HG02763 (cell line): ENCODE measurements at regions not wholly inside any gene's neighbourhood (a gene's known extent, or its start where the extent isn't known, plus 50 kb on each side); places are given as distances from the start of the nearest gene placed in this dataset.

Experiments
- ATAC-seq: cut with Tn5 transposase; IDR thresholded peaks from one replicate; pipeline ENCODE4 v1.9.1; 2021; ENCODE audit warnings: mild to moderate bottlenecking, moderate library complexity; ENCODE audit not compliant: unreplicated experiment

GRCh38 chr17:69761767-69762321, 313.2 kb upstream of the KCNJ16 start:
- ATAC-seq = no peak

GRCh38 chr17:69762359-69762758, 312.7 kb upstream of the KCNJ16 start:
- ATAC-seq = no peak

- no peak for ATAC-seq
These were observed 312.3 kb upstream of the KCNJ16 start for GRCh38 chr17:69762766-69763165.

GRCh38 chr17:69763503-69763902, 311.5 kb upstream of the KCNJ16 start:
- no peak for ATAC-seq

GRCh38 chr17:69764146-69764545, 310.9 kb upstream of the KCNJ16 start:
- ATAC-seq = no peak

GRCh38 chr17:69769050-69769449, 306.0 kb upstream of the KCNJ16 start:
- ATAC-seq = no peak

GRCh38 chr17:69773081-69773480, 301.9 kb upstream of the KCNJ16 start:
- no peak for ATAC-seq

GRCh38 chr17:69779378-69780214, 295.4 kb upstream of the KCNJ16 start:
- no peak for ATAC-seq

- no peak for ATAC-seq
These were observed 291.2 kb upstream of the KCNJ16 start for GRCh38 chr17:69783865-69784264.

GRCh38 chr17:69788957-69789356, 286.1 kb upstream of the KCNJ16 start:
- ATAC-seq = no peak

- no peak for ATAC-seq
These were observed 278.9 kb upstream of the KCNJ16 start for GRCh38 chr17:69796078-69796477.

GRCh38 chr17:69800870-69801269, 274.2 kb upstream of the KCNJ16 start:
- no peak for ATAC-seq

GRCh38 chr17:69801368-69801767, 273.7 kb upstream of the KCNJ16 start:
- no peak for ATAC-seq

- ATAC-seq = no peak
These were observed 272.8 kb upstream of the KCNJ16 start for GRCh38 chr17:69802045-69802740.

- ATAC-seq = no peak
These were observed 265.7 kb upstream of the KCNJ16 start for GRCh38 chr17:69809331-69809730.

- no peak for ATAC-seq
These were observed 264.6 kb upstream of the KCNJ16 start for GRCh38 chr17:69810326-69810965.

- ATAC-seq = no peak
These were observed 262.7 kb upstream of the KCNJ16 start for GRCh38 chr17:69812240-69812837.

GRCh38 chr17:69814031-69814430, 261.0 kb upstream of the KCNJ16 start:
- no peak for ATAC-seq

GRCh38 chr17:69815406-69815805, 259.6 kb upstream of the KCNJ16 start:
- ATAC-seq = no peak

- no peak for ATAC-seq
These were observed 256.6 kb upstream of the KCNJ16 start for GRCh38 chr17:69818467-69818866.
